Neuronal stem cell (in vitro differentiated cells): ENCODE measurements at regions not wholly inside any gene's neighbourhood (a gene's known extent, or its start where the extent isn't known, plus 50 kb on each side); places are given as distances from the start of the nearest gene placed in this dataset.

ENCODE experiments used
- DNase-seq: peaks from one replicate; pipeline ENCODE4 v3.0.0-alpha.2; 2013; ENCODE audit warnings: low spot score
- H2AFZ ChIP-seq: one replicate; pipeline ENCODE4 v1.6.1; 2013; ENCODE audit warnings: mild to moderate bottlenecking, low read length, inconsistent platforms
- H2AK5ac ChIP-seq: 2 replicates; pipeline ENCODE4 v1.6.1; 2013; ENCODE audit warnings: low read depth, mild to moderate bottlenecking, inconsistent platforms, low read length, moderate library complexity, mixed read lengths
- H2BK120ac ChIP-seq: 2 replicates; pipeline ENCODE4 v1.6.1; 2013; ENCODE audit warnings: low read depth, mild to moderate bottlenecking, inconsistent platforms, low read length, moderate library complexity, mixed read lengths
- H2BK12ac ChIP-seq: one replicate; pipeline ENCODE4 v1.6.1; 2013; ENCODE audit warnings: low read length, inconsistent platforms
- H2BK15ac ChIP-seq: 2 replicates; pipeline ENCODE4 v1.6.1; 2013; ENCODE audit warnings: mild to moderate bottlenecking, low read length, inconsistent platforms, mixed read lengths
- H2BK5ac ChIP-seq: one replicate; pipeline ENCODE4 v1.6.1; 2013; ENCODE audit warnings: inconsistent platforms, mild to moderate bottlenecking, low read length, moderate library complexity
- H3K14ac ChIP-seq: one replicate; pipeline ENCODE4 v1.6.1; 2013; ENCODE audit warnings: low read length, inconsistent platforms
- H3K18ac ChIP-seq: 2 replicates; pipeline ENCODE4 v1.6.1; 2013; ENCODE audit warnings: low read length, inconsistent platforms
- H3K23ac ChIP-seq: 2 replicates; pipeline ENCODE4 v1.6.1; 2013; ENCODE audit warnings: low read depth, mild to moderate bottlenecking, mixed read lengths, low read length, inconsistent platforms; ENCODE audit not compliant: poor library complexity
- H3K27ac ChIP-seq: replicated peaks from 3 replicates; pipeline ENCODE4 v1.5.1; 2013; ENCODE audit warnings: low read length, inconsistent platforms
- H3K27me3 ChIP-seq, 3 experiments: 2 replicates each; pipeline ENCODE4 v1.6.1; 2013; ENCODE audit warnings: low read length in 3 of 3, mild to moderate bottlenecking in 2 of 3, inconsistent platforms in 1 of 3, low read depth in 1 of 3, mixed read lengths in 1 of 3, moderate library complexity in 1 of 3; ENCODE audit not compliant: control insufficient read depth in 3 of 3, insufficient read depth in 3 of 3
- H3K36me3 ChIP-seq, 2 donors: replicated peaks in 1 of 2; 2 replicates each; pipeline ENCODE4 v1.6.1; 2013; ENCODE audit warnings: low read length in 2 of 2; ENCODE audit not compliant: control insufficient read depth in 2 of 2, insufficient read depth in 2 of 2
- H3K4ac ChIP-seq: 2 replicates; pipeline ENCODE4 v1.6.1; 2013; ENCODE audit warnings: inconsistent platforms, mild to moderate bottlenecking, low read length, moderate library complexity
- H3K4me1 ChIP-seq, 2 donors: 1 replicate in 1 of 2; 2 replicates in 1 of 2; pipeline ENCODE4 v1.6.1; 2013; ENCODE audit warnings: low read length in 2 of 2, low read depth in 1 of 2; ENCODE audit not compliant: control insufficient read depth in 2 of 2, insufficient read depth in 1 of 2
- H3K4me2 ChIP-seq: one replicate; pipeline ENCODE4 v1.6.1; 2013; ENCODE audit warnings: mild to moderate bottlenecking, low read length, inconsistent platforms; ENCODE audit not compliant: insufficient read depth, poor library complexity, severe bottlenecking
- H3K4me3 ChIP-seq, 2 donors: 2 replicates each; pipeline ENCODE4 v1.5.1; 2013; ENCODE audit warnings: low read length in 2 of 2, mild to moderate bottlenecking in 2 of 2, inconsistent platforms in 1 of 2, moderate library complexity in 1 of 2
- H3K79me1 ChIP-seq: one replicate; pipeline ENCODE4 v1.6.1; 2013; ENCODE audit warnings: low read depth, mild to moderate bottlenecking, inconsistent platforms, low read length, moderate library complexity
- H3K9ac ChIP-seq: one replicate; pipeline ENCODE4 v1.6.1; 2013; ENCODE audit warnings: mild to moderate bottlenecking, low read depth, low read length, inconsistent platforms; ENCODE audit not compliant: poor library complexity
- H3K9me3 ChIP-seq, 2 donors: replicated peaks in 1 of 2; 2 replicates each; pipeline versions ENCODE3 to v1.6.1; 2013; ENCODE audit warnings: low read length in 2 of 2, mild to moderate bottlenecking in 2 of 2, inconsistent platforms in 1 of 2, low read depth in 1 of 2, mixed read lengths in 1 of 2, moderate library complexity in 1 of 2; ENCODE audit not compliant: control insufficient read depth in 2 of 2, insufficient read depth in 1 of 2
- H4K8ac ChIP-seq: one replicate; pipeline ENCODE4 v1.6.1; 2013; ENCODE audit warnings: low read depth, mild to moderate bottlenecking, inconsistent platforms, low read length, moderate library complexity
- H4K91ac ChIP-seq: one replicate; pipeline ENCODE4 v1.6.1; 2013; ENCODE audit warnings: low read length, low read depth, mild to moderate bottlenecking, inconsistent platforms; ENCODE audit not compliant: poor library complexity
- WGBS, 2 donors: extraction: QIAGEN DNeasy Blood & Tissue Kit; methylation state at CpG; one replicate each; pipeline ENCODE4 v1.1.7; 2013; ENCODE audit warnings: missing lambda C conversion rate in 2 of 2, mixed read lengths in 1 of 2; ENCODE audit not compliant: insufficient read length in 2 of 2, insufficient replicate concordance in 1 of 2; ENCODE audit errors: extremely low coverage in 2 of 2; 5-methylcytosine and 5-hydroxymethylcytosine counted together

DNA sequence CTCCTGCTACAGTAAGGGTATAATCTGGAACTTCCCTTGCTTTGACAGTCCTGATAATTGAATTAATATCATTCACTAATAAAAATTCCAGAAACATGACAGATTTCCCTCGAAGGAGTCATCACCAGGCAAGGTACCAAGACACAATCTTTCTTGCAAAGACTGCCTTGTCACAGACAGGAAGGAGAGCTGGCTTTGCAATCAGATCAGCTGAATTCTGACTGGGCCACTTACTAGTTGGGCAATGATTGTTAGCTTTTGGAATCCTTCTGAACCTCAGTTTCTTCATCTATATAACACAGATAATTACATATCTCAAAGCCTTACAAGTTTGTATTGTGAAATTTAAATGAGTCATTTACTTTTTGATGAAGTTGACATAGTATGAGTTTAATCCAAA, 344.2 kb downstream of the RFPL4B start:
- Histone ChIP-seq H3K9me3 (no peaks in the 10 kb centered on the region), H2BK120ac (no peak overlapping the region), H3K27ac (no peak overlapping the region), H3K4me2 (no peak overlapping the region), H3K9ac (no peak overlapping the region), H2AK5ac (no peak overlapping the region), H3K36me3 (no peaks in the 10 kb centered on the region), H4K8ac (no peak overlapping the region), H4K91ac (no peak overlapping the region), H3K4me1 (peaks cover 0 to 4% of the 10 kb centered on the region in 2 donors), H3K14ac (no peak overlapping the region), H3K18ac (no peak overlapping the region), H2BK12ac (no peak overlapping the region), H3K23ac (no peak overlapping the region), H3K4ac (no peak overlapping the region), H2AFZ (peak overlapping the region; percentile 18), H3K79me1 (no peaks in the 10 kb centered on the region), H3K4me3 (no peak overlapping the region), H2BK15ac (no peak overlapping the region), H3K27me3 (no peaks in the 10 kb centered on the region), H2BK5ac (no peak overlapping the region)
- DNase-seq, result no peak
- WGBS, 2 donors, result no CpG with 5 or more reads among the region's 1 CpG

GRCh38 chr6:112695001-112695400, 347.9 kb downstream of the RFPL4B start:
- Histone ChIP-seq H3K36me3 (no peaks in the 10 kb centered on the region), H3K4ac (no peak overlapping the region), H3K27ac (no peak overlapping the region), H3K4me2 (no peak overlapping the region), H3K18ac (no peak overlapping the region), H2AK5ac (no peak overlapping the region), H3K79me1 (no peaks in the 10 kb centered on the region), H2AFZ (peak overlapping the region; percentile 73), H4K91ac (no peak overlapping the region), H3K9ac (no peak overlapping the region), H3K4me3 (no peak overlapping the region), H3K14ac (no peak overlapping the region), H3K9me3 (no peaks in the 10 kb centered on the region), H3K27me3 (no peaks in the 10 kb centered on the region), H2BK120ac (no peak overlapping the region), H3K23ac (no peak overlapping the region), H2BK5ac (no peak overlapping the region), H2BK15ac (no peak overlapping the region), H2BK12ac (no peak overlapping the region), H4K8ac (no peak overlapping the region), H3K4me1 (peaks cover 0 to 4% of the 10 kb centered on the region in 2 donors)
- WGBS, 2 donors, result no CpG with 5 or more reads among the region's 2 CpGs
- DNase-seq, result peak; percentile 2

- Histone ChIP-seq H3K9me3 (no peaks in the 10 kb centered on the region), H2BK12ac (no peak overlapping the region), H3K36me3 (no peaks in the 10 kb centered on the region), H3K14ac (no peak overlapping the region), H2AFZ (no peak overlapping the region), H3K4me3 (no peak overlapping the region), H3K79me1 (no peaks in the 10 kb centered on the region), H4K91ac (no peak overlapping the region), H3K27ac (no peak overlapping the region), H3K23ac (no peak overlapping the region), H3K4me1 (peaks cover 3 to 4% of the 10 kb centered on the region in 2 donors), H2BK15ac (no peak overlapping the region), H3K27me3 (no peaks in the 10 kb centered on the region), H3K9ac (no peak overlapping the region), H2BK120ac (no peak overlapping the region), H2AK5ac (no peak overlapping the region), H2BK5ac (no peak overlapping the region), H3K4ac (no peak overlapping the region), H4K8ac (no peak overlapping the region), H3K4me2 (no peak overlapping the region), H3K18ac (no peak overlapping the region)
- no peak for DNase-seq
- WGBS, 2 donors, result no CpG with 5 or more reads among the region's 4 CpGs
Measured at GRCh38 chr6:112697265-112697664, 350.1 kb downstream of the RFPL4B start.

DNA sequence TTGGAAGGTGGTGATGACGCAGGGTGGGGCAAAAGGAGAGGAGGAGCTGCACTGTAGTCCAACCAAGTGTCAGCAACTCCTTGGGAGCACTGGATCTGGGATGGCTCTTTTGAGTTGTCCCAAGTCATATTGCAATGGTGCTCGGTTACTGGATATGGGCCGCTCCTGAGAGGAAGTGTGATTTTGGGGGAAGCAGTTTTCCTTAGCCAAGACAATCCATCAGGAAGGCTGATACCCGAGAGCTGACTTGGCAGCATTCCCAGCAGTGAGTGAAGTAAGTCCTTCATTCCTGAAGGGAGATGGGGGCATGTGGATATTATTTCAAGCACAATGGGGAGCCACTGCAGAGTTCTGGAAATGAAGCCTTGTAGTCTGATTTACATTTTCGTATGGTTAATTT, 354.1 kb downstream of the RFPL4B start:
- DNase-seq, result no peak
- no CpG with 5 or more reads among the region's 5 CpGs for WGBS, 2 donors

More for the DNA sequence above, 354.1 kb downstream of the RFPL4B start:
- Histone ChIP-seq H2BK12ac (no peak overlapping the region), H3K4me3 (no peak overlapping the region), H2AK5ac (no peak overlapping the region), H3K4me2 (no peak overlapping the region), H3K18ac (no peak overlapping the region), H4K91ac (no peak overlapping the region), H3K36me3 (no peaks in the 10 kb centered on the region), H2AFZ (no peak overlapping the region), H3K23ac (no peak overlapping the region), H3K4ac (no peak overlapping the region), H3K4me1 (peaks cover 0 to 3% of the 10 kb centered on the region in 2 donors), H3K9ac (no peak overlapping the region), H3K27ac (no peak overlapping the region), H2BK5ac (no peak overlapping the region), H3K79me1 (no peaks in the 10 kb centered on the region), H4K8ac (no peak overlapping the region), H2BK15ac (no peak overlapping the region), H3K27me3 (no peaks in the 10 kb centered on the region), H3K9me3 (no peaks in the 10 kb centered on the region), H2BK120ac (no peak overlapping the region), H3K14ac (no peak overlapping the region)
